ENCODE measurements at regions not wholly inside any gene's neighbourhood (a gene's known extent, or its start where the extent isn't known, plus 50 kb on each side); places are given as distances from the start of the nearest gene placed in this dataset.

- Histone ChIP-seq H3K27ac (ENCODE audit: low read length) (no peak overlapping the region), H3K4me1 (ENCODE audit: control insufficient read depth, insufficient read depth, low read length) (no peaks in the 10 kb centered on the region), H3K27me3 (ENCODE audit: control insufficient read depth in 1 of 2, insufficient read depth in 2 of 2, low read length in 2 of 2) (no peaks in the 10 kb centered on the region), H3K9me3 (ENCODE audit: control insufficient read depth in 2 of 2, low read length in 2 of 2) (no peaks in the 10 kb centered on the region), H3K4me3 (ENCODE audit: low read length in 2 of 2) (no peak overlapping the region), H3K9ac (ENCODE audit: low read length in 2 of 2) (no peak overlapping the region), H3K36me3 (ENCODE audit: control insufficient read depth in 2 of 2, insufficient read depth in 2 of 2, low read length in 2 of 2) (no peaks in the 10 kb centered on the region)
Measured at GRCh38 chr10:108434559-108435252, 1270.2 kb upstream of the SORCS1 start.

- Histone ChIP-seq H3K9ac (ENCODE audit: low read length in 2 of 2) (no peak overlapping the region), H3K27ac (ENCODE audit: low read length) (peak overlapping the region; percentile 37), H3K36me3 (ENCODE audit: control insufficient read depth in 2 of 2, insufficient read depth in 2 of 2, low read length in 2 of 2) (no peaks in the 10 kb centered on the region), H3K9me3 (ENCODE audit: control insufficient read depth in 2 of 2, low read length in 2 of 2) (no peaks in the 10 kb centered on the region), H3K27me3 (ENCODE audit: control insufficient read depth in 1 of 2, insufficient read depth in 2 of 2, low read length in 2 of 2) (no peaks in the 10 kb centered on the region), H3K4me1 (ENCODE audit: control insufficient read depth, insufficient read depth, low read length) (peaks cover 17% of the 10 kb centered on the region), H3K4me3 (ENCODE audit: low read length in 2 of 2) (no peak overlapping the region)
Measured at GRCh38 chr10:108427146-108427545, 1262.6 kb upstream of the SORCS1 start.

- Histone ChIP-seq H3K9me3 (ENCODE audit: control insufficient read depth in 2 of 2, low read length in 2 of 2) (no peaks in the 10 kb centered on the region), H3K4me3 (ENCODE audit: low read length in 2 of 2) (no peak overlapping the region), H3K27ac (ENCODE audit: low read length) (no peak overlapping the region), H3K9ac (ENCODE audit: low read length in 2 of 2) (no peak overlapping the region), H3K4me1 (ENCODE audit: control insufficient read depth, insufficient read depth, low read length) (peaks cover 17% of the 10 kb centered on the region), H3K36me3 (ENCODE audit: control insufficient read depth in 2 of 2, insufficient read depth in 2 of 2, low read length in 2 of 2) (no peaks in the 10 kb centered on the region), H3K27me3 (ENCODE audit: control insufficient read depth in 1 of 2, insufficient read depth in 2 of 2, low read length in 2 of 2) (no peaks in the 10 kb centered on the region)
Measured at GRCh38 chr10:108425283-108425964, 1260.9 kb upstream of the SORCS1 start.

GRCh38 chr10:108424656-108425055, 1260.2 kb upstream of the SORCS1 start:
- H3K27ac ChIP-seq (ENCODE audit: low read length) = no peak overlapping the region
- no peaks in the 10 kb centered on the region for H3K27me3 ChIP-seq (ENCODE audit: control insufficient read depth in 1 of 2, insufficient read depth in 2 of 2, low read length in 2 of 2)
- peaks cover 17% of the 10 kb centered on the region for H3K4me1 ChIP-seq (ENCODE audit: control insufficient read depth, insufficient read depth, low read length)
- no peak overlapping the region for H3K9ac ChIP-seq (ENCODE audit: low read length in 2 of 2)
- no peaks in the 10 kb centered on the region for H3K9me3 ChIP-seq (ENCODE audit: control insufficient read depth in 2 of 2, low read length in 2 of 2)
- H3K4me3 ChIP-seq (ENCODE audit: low read length in 2 of 2) = no peak overlapping the region
- H3K36me3 ChIP-seq (ENCODE audit: control insufficient read depth in 2 of 2, insufficient read depth in 2 of 2, low read length in 2 of 2) = no peaks in the 10 kb centered on the region

- no peaks in the 10 kb centered on the region for H3K9me3 ChIP-seq (ENCODE audit: control insufficient read depth in 2 of 2, low read length in 2 of 2)
- H3K36me3 ChIP-seq (ENCODE audit: control insufficient read depth in 2 of 2, insufficient read depth in 2 of 2, low read length in 2 of 2) = no peaks in the 10 kb centered on the region
- H3K4me1 ChIP-seq (ENCODE audit: control insufficient read depth, insufficient read depth, low read length) = peaks cover 8% of the 10 kb centered on the region
- H3K27ac ChIP-seq (ENCODE audit: low read length) = no peak overlapping the region
- no peak overlapping the region for H3K4me3 ChIP-seq (ENCODE audit: low read length in 2 of 2)
- H3K9ac ChIP-seq (ENCODE audit: low read length in 2 of 2) = no peak overlapping the region
- H3K27me3 ChIP-seq (ENCODE audit: control insufficient read depth in 1 of 2, insufficient read depth in 2 of 2, low read length in 2 of 2) = no peaks in the 10 kb centered on the region
Measured at GRCh38 chr10:108422286-108422685, 1257.8 kb upstream of the SORCS1 start.

GRCh38 chr10:108421266-108421665, 1256.8 kb upstream of the SORCS1 start:
- no peak overlapping the region for H3K4me3 ChIP-seq (ENCODE audit: low read length in 2 of 2)
- H3K36me3 ChIP-seq (ENCODE audit: control insufficient read depth in 2 of 2, insufficient read depth in 2 of 2, low read length in 2 of 2) = no peaks in the 10 kb centered on the region
- no peak overlapping the region for H3K27ac ChIP-seq (ENCODE audit: low read length)
- H3K4me1 ChIP-seq (ENCODE audit: control insufficient read depth, insufficient read depth, low read length) = no peaks in the 10 kb centered on the region
- no peak overlapping the region for H3K9ac ChIP-seq (ENCODE audit: low read length in 2 of 2)
- no peaks in the 10 kb centered on the region for H3K9me3 ChIP-seq (ENCODE audit: control insufficient read depth in 2 of 2, low read length in 2 of 2)
- H3K27me3 ChIP-seq (ENCODE audit: control insufficient read depth in 1 of 2, insufficient read depth in 2 of 2, low read length in 2 of 2) = no peaks in the 10 kb centered on the region

GRCh38 chr10:108413954-108414353, 1249.4 kb upstream of the SORCS1 start:
- Histone ChIP-seq H3K27ac (ENCODE audit: low read length) (no peak overlapping the region), H3K4me1 (ENCODE audit: control insufficient read depth, insufficient read depth, low read length) (no peaks in the 10 kb centered on the region), H3K9me3 (ENCODE audit: control insufficient read depth in 2 of 2, low read length in 2 of 2) (no peaks in the 10 kb centered on the region), H3K27me3 (ENCODE audit: control insufficient read depth in 1 of 2, insufficient read depth in 2 of 2, low read length in 2 of 2) (no peaks in the 10 kb centered on the region), H3K36me3 (ENCODE audit: control insufficient read depth in 2 of 2, insufficient read depth in 2 of 2, low read length in 2 of 2) (no peaks in the 10 kb centered on the region), H3K9ac (ENCODE audit: low read length in 2 of 2) (no peak overlapping the region), H3K4me3 (ENCODE audit: low read length in 2 of 2) (no peak overlapping the region)

GRCh38 chr10:108412323-108412722, 1247.8 kb upstream of the SORCS1 start:
- Histone ChIP-seq H3K9ac (ENCODE audit: low read length in 2 of 2) (no peak overlapping the region), H3K9me3 (ENCODE audit: control insufficient read depth in 2 of 2, low read length in 2 of 2) (no peaks in the 10 kb centered on the region), H3K4me3 (ENCODE audit: low read length in 2 of 2) (no peak overlapping the region), H3K36me3 (ENCODE audit: control insufficient read depth in 2 of 2, insufficient read depth in 2 of 2, low read length in 2 of 2) (no peaks in the 10 kb centered on the region), H3K4me1 (ENCODE audit: control insufficient read depth, insufficient read depth, low read length) (no peaks in the 10 kb centered on the region), H3K27me3 (ENCODE audit: control insufficient read depth in 1 of 2, insufficient read depth in 2 of 2, low read length in 2 of 2) (no peaks in the 10 kb centered on the region), H3K27ac (ENCODE audit: low read length) (no peak overlapping the region)

GRCh38 chr10:108411894-108412293, 1247.4 kb upstream of the SORCS1 start:
- Histone ChIP-seq H3K9me3 (ENCODE audit: control insufficient read depth in 2 of 2, low read length in 2 of 2) (no peaks in the 10 kb centered on the region), H3K27me3 (ENCODE audit: control insufficient read depth in 1 of 2, insufficient read depth in 2 of 2, low read length in 2 of 2) (no peaks in the 10 kb centered on the region), H3K27ac (ENCODE audit: low read length) (no peak overlapping the region), H3K4me1 (ENCODE audit: control insufficient read depth, insufficient read depth, low read length) (no peaks in the 10 kb centered on the region), H3K4me3 (ENCODE audit: low read length in 2 of 2) (no peak overlapping the region), H3K36me3 (ENCODE audit: control insufficient read depth in 2 of 2, insufficient read depth in 2 of 2, low read length in 2 of 2) (no peaks in the 10 kb centered on the region), H3K9ac (ENCODE audit: low read length in 2 of 2) (no peak overlapping the region)

- Histone ChIP-seq H3K9ac (ENCODE audit: low read length in 2 of 2) (no peak overlapping the region), H3K9me3 (ENCODE audit: control insufficient read depth in 2 of 2, low read length in 2 of 2) (no peaks in the 10 kb centered on the region), H3K27ac (ENCODE audit: low read length) (no peak overlapping the region), H3K36me3 (ENCODE audit: control insufficient read depth in 2 of 2, insufficient read depth in 2 of 2, low read length in 2 of 2) (no peaks in the 10 kb centered on the region), H3K4me1 (ENCODE audit: control insufficient read depth, insufficient read depth, low read length) (no peaks in the 10 kb centered on the region), H3K27me3 (ENCODE audit: control insufficient read depth in 1 of 2, insufficient read depth in 2 of 2, low read length in 2 of 2) (no peaks in the 10 kb centered on the region), H3K4me3 (ENCODE audit: low read length in 2 of 2) (no peak overlapping the region)
Measured at GRCh38 chr10:108411206-108411605, 1246.7 kb upstream of the SORCS1 start.

- no peaks in the 10 kb centered on the region for H3K9me3 ChIP-seq (ENCODE audit: control insufficient read depth in 2 of 2, low read length in 2 of 2)
- H3K27ac ChIP-seq (ENCODE audit: low read length) = no peak overlapping the region
- H3K9ac ChIP-seq (ENCODE audit: low read length in 2 of 2) = no peak overlapping the region
- no peaks in the 10 kb centered on the region for H3K4me1 ChIP-seq (ENCODE audit: control insufficient read depth, insufficient read depth, low read length)
- no peaks in the 10 kb centered on the region for H3K36me3 ChIP-seq (ENCODE audit: control insufficient read depth in 2 of 2, insufficient read depth in 2 of 2, low read length in 2 of 2)
- H3K27me3 ChIP-seq (ENCODE audit: control insufficient read depth in 1 of 2, insufficient read depth in 2 of 2, low read length in 2 of 2) = no peaks in the 10 kb centered on the region
- no peak overlapping the region for H3K4me3 ChIP-seq (ENCODE audit: low read length in 2 of 2)
Measured at GRCh38 chr10:108410236-108410635, 1245.7 kb upstream of the SORCS1 start.

All from stomach smooth muscle (tissue), 2 donors.